WTC11 (cell line): ENCODE measurements at regions not wholly inside any gene's neighbourhood (a gene's known extent, or its start where the extent isn't known, plus 50 kb on each side); places are given as distances from the start of the nearest gene placed in this dataset.

ENCODE experiments used
- ATAC-seq: fragments of 200-7000 bp; cut with Tn5 transposase; 2 replicates; pipeline ENCODE4 v1.10.0; 2021; ENCODE audit warnings: mild to moderate bottlenecking, moderate library complexity
- CTCF ChIA-PET: fragments of 300-600 bp; sonication (Branson Sonifier 250); formaldehyde crosslinking; loops from one replicate; lab custom pipeline; 2021; ENCODE audit warnings: antibody characterized with exemption; lab: Charles Lee
- POLR2A ChIA-PET: fragments of 350-600 bp; sonication (Branson Sonifier 250); formaldehyde crosslinking; loops from one replicate; lab custom pipeline; 2021; ENCODE audit warnings: antibody characterized with exemption; lab: Charles Lee
- DNase-seq: peaks from one replicate; pipeline ENCODE4 v3.0.0; 2021; ENCODE audit warnings: low spot score
- H3K27ac Mint-ChIP-seq: 2 replicates; pipeline ENCODE4 v1.8.0; 2021; ENCODE audit warnings: mixed read lengths
- H3K27me3 Mint-ChIP-seq: 2 replicates; pipeline ENCODE4 v1.8.0; 2021; ENCODE audit warnings: low read depth, mild to moderate bottlenecking, moderate library complexity, mixed read lengths
- H3K36me3 Mint-ChIP-seq: 2 replicates; pipeline ENCODE4 v1.8.0; 2021; ENCODE audit warnings: mixed read lengths
- H3K4me1 Mint-ChIP-seq: 2 replicates; pipeline ENCODE4 v1.8.0; 2022; ENCODE audit warnings: mixed read lengths
- H3K4me3 Mint-ChIP-seq: 2 replicates; pipeline ENCODE4 v1.8.0; 2021; ENCODE audit warnings: mild to moderate bottlenecking, moderate library complexity, mixed read lengths
- H3K9me3 Mint-ChIP-seq: 2 replicates; pipeline ENCODE4 v1.8.0; 2021; ENCODE audit warnings: mixed read lengths
- CREB1 ChIP-seq: sonication (generic); formaldehyde crosslinking; IDR thresholded peaks from 2 replicates; pipeline ENCODE4 v1.8.0; 2023; ENCODE audit warnings: mild to moderate bottlenecking, missing genetic modification reagents
- ELF4 ChIP-seq: sonication (generic); formaldehyde crosslinking; IDR thresholded peaks from 2 replicates; pipeline ENCODE4 v1.8.1; 2022; ENCODE audit warnings: low read depth, mild to moderate bottlenecking, moderate library complexity, missing genetic modification reagents
- ESRRA ChIP-seq: sonication (generic); formaldehyde crosslinking; IDR thresholded peaks from 2 replicates; pipeline ENCODE4 v1.8.1; 2022; ENCODE audit warnings: mild to moderate bottlenecking, missing genetic modification reagents, borderline replicate concordance
- FOXK1 ChIP-seq: sonication (generic); formaldehyde crosslinking; IDR thresholded peaks from 2 replicates; pipeline ENCODE4 v1.8.0; 2022; ENCODE audit warnings: mild to moderate bottlenecking, moderate library complexity, missing genetic modification reagents
- HMGA2 ChIP-seq: fragments of 250-450 bp; sonication (Bioruptor Pico); IDR thresholded peaks from 2 replicates; pipeline ENCODE4 v1.4.0; 2021; ENCODE audit warnings: mild to moderate bottlenecking, moderate library complexity
- JUN ChIP-seq: sonication (generic); formaldehyde crosslinking; IDR thresholded peaks from 2 replicates; pipeline ENCODE4 v1.8.0; 2023; ENCODE audit warnings: mild to moderate bottlenecking, missing genetic modification reagents
- MYBL2 ChIP-seq: sonication (generic); formaldehyde crosslinking; IDR thresholded peaks from 2 replicates; pipeline ENCODE4 v1.8.1; 2023; ENCODE audit warnings: mild to moderate bottlenecking, moderate library complexity, missing genetic modification reagents
- NFE2L1 ChIP-seq: sonication (generic); formaldehyde crosslinking; IDR thresholded peaks from 2 replicates; pipeline ENCODE4 v1.8.1; 2023; ENCODE audit warnings: missing genetic modification reagents
- NR1H2 ChIP-seq: sonication (generic); formaldehyde crosslinking; IDR thresholded peaks from 2 replicates; pipeline ENCODE4 v1.9.0; 2021; ENCODE audit warnings: mild to moderate bottlenecking, moderate library complexity, missing genetic modification reagents
- NR2C2 ChIP-seq: sonication (generic); formaldehyde crosslinking; IDR thresholded peaks from 2 replicates; pipeline ENCODE4 v1.8.0; 2022; ENCODE audit warnings: mild to moderate bottlenecking, missing genetic modification reagents
- RELA ChIP-seq: sonication (generic); formaldehyde crosslinking; IDR thresholded peaks from 2 replicates; pipeline ENCODE4 v1.8.1; 2022; ENCODE audit warnings: missing genetic modification reagents, mild to moderate bottlenecking, borderline replicate concordance
- SMAD4 ChIP-seq: sonication (generic); formaldehyde crosslinking; IDR thresholded peaks from 2 replicates; pipeline ENCODE4 v1.8.0; 2022; ENCODE audit warnings: mild to moderate bottlenecking, missing genetic modification reagents
- SOX15 ChIP-seq: fragments of 250-450 bp; sonication (Bioruptor Pico); IDR thresholded peaks from 2 replicates; pipeline ENCODE4 v1.9.0; 2021; ENCODE audit warnings: mild to moderate bottlenecking
- ZBTB21 ChIP-seq: sonication (generic); formaldehyde crosslinking; IDR thresholded peaks from 2 replicates; pipeline ENCODE4 v1.8.1; 2023; ENCODE audit warnings: mild to moderate bottlenecking, missing genetic modification reagents, borderline replicate concordance
- ZNF396 ChIP-seq: fragments of 250-450 bp; sonication (Bioruptor Pico); IDR thresholded peaks from 2 replicates; pipeline ENCODE4 v1.8.0; 2021; ENCODE audit warnings: mild to moderate bottlenecking, moderate library complexity, borderline replicate concordance
- TF ChIP-seq, protein P1 (sequence below): sonication (generic); formaldehyde crosslinking; IDR thresholded peaks from 2 replicates; pipeline ENCODE4 v1.8.1; 2023; ENCODE audit warnings: mild to moderate bottlenecking, missing genetic modification reagents, moderate library complexity
- TF ChIP-seq, protein P2 (sequence below): fragments of 250-450 bp; sonication (Bioruptor Pico); IDR thresholded peaks from 2 replicates; pipeline ENCODE4 v1.9.0; 2021; ENCODE audit warnings: mild to moderate bottlenecking
- TF ChIP-seq, protein P3 (sequence below): sonication (generic); formaldehyde crosslinking; IDR thresholded peaks from 2 replicates; pipeline ENCODE4 v1.8.1; 2023; ENCODE audit warnings: mild to moderate bottlenecking, missing genetic modification reagents
- TF ChIP-seq, protein P4 (sequence below): fragments of 250-450 bp; sonication (Bioruptor Pico); IDR thresholded peaks from 2 replicates; pipeline ENCODE4 v1.9.0; 2021; ENCODE audit warnings: mild to moderate bottlenecking
- TF ChIP-seq, protein P5 (sequence below): sonication (generic); formaldehyde crosslinking; IDR thresholded peaks from 2 replicates; pipeline ENCODE4 v1.8.1; 2022; ENCODE audit warnings: mild to moderate bottlenecking, moderate library complexity, missing genetic modification reagents

DNA sequence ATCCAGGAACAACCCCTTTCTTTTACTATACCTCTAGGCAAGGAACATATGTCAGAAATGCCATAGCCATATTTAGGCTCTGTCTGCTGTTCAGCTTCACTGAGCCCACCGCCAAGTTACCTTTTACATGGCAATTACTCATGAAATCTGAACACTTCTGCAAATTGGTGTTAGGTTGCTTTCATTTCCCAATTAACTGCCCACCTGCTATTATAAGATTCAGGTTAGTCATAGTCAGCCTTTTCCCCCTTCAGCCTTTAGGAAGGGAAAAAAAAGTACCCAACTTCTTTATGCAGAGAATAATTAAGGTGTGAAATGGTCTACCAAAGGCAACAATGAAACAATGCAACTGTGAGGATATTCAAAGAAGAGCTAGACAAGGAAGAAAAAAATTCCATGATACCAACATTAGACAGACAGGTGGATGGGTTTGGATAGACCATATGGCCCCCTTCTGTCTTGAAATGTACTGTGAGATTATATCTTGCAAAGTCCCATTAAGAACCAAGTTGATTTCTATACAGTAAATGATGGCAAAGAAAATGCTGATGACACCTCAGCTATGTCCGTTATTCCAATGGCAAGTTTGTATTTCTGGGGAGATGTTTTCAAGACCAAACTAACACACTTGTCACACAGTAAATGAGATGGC is 442.1 kb upstream of the NRP1 start:
- H3K4me1 Mint-ChIP-seq = peaks cover 34% of the 10 kb centered on the region
- CTCF ChIA-PET = no interaction called here
- no peak overlapping the region for H3K27ac Mint-ChIP-seq
- no peak for ATAC-seq
- H3K4me3 Mint-ChIP-seq = no peak overlapping the region
- H3K9me3 Mint-ChIP-seq = no peaks in the 10 kb centered on the region
- no peaks in the 10 kb centered on the region for H3K36me3 Mint-ChIP-seq
- POLR2A ChIA-PET = no interaction called here
- TF ChIP-seq CREB1 (CRISPR knock-in tag) (no peak), ESRRA (no peak), JUN (no peak), HMGA2 (no peak), ELF4 (no peak), ZBTB21 (CRISPR knock-in tag) (no peak), NFE2L1 (no peak), RELA (CRISPR knock-in tag) (no peak), FOXK1 (CRISPR knock-in tag) (no peak)
- TF ChIP-seq, protein P1, sequence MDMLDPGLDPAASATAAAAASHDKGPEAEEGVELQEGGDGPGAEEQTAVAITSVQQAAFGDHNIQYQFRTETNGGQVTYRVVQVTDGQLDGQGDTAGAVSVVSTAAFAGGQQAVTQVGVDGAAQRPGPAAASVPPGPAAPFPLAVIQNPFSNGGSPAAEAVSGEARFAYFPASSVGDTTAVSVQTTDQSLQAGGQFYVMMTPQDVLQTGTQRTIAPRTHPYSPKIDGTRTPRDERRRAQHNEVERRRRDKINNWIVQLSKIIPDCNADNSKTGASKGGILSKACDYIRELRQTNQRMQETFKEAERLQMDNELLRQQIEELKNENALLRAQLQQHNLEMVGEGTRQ = no peak
- TF ChIP-seq, protein P2, sequence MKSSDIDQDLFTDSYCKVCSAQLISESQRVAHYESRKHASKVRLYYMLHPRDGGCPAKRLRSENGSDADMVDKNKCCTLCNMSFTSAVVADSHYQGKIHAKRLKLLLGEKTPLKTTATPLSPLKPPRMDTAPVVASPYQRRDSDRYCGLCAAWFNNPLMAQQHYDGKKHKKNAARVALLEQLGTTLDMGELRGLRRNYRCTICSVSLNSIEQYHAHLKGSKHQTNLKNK (CRISPR knock-in tag) = no peak
- TF ChIP-seq, protein P3, sequence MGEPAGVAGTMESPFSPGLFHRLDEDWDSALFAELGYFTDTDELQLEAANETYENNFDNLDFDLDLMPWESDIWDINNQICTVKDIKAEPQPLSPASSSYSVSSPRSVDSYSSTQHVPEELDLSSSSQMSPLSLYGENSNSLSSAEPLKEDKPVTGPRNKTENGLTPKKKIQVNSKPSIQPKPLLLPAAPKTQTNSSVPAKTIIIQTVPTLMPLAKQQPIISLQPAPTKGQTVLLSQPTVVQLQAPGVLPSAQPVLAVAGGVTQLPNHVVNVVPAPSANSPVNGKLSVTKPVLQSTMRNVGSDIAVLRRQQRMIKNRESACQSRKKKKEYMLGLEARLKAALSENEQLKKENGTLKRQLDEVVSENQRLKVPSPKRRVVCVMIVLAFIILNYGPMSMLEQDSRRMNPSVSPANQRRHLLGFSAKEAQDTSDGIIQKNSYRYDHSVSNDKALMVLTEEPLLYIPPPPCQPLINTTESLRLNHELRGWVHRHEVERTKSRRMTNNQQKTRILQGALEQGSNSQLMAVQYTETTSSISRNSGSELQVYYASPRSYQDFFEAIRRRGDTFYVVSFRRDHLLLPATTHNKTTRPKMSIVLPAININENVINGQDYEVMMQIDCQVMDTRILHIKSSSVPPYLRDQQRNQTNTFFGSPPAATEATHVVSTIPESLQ (CRISPR knock-in tag) = no peak
- H3K27me3 Mint-ChIP-seq = no peaks in the 10 kb centered on the region; the same call in 1 of the 2 replicates
- no peak for DNase-seq

DNA sequence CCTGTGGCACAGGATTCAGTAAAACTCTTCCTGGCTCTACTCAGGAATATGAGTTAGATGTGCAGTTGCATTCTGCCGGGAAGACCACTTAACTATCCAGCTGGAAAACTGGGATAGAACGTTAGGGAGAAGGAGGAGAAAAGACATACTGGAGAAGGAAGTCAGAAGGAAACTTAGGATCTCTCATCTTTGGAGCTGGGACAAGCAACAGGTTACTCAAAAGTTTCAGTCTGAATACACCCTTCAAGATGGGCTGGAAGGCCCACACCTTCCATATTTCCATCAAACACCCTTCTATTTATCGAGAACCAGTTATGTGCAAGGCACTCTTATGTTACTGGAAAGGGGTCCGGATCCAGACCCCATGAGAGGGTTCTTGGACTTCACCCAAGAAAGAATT is 440.4 kb upstream of the NRP1 start:
- Mint-ChIP-seq H3K9me3 (no peaks in the 10 kb centered on the region), H3K27me3 (no peaks in the 10 kb centered on the region; the same call in 1 of the 2 replicates), H3K4me1 (peaks cover 37% of the 10 kb centered on the region), H3K36me3 (no peaks in the 10 kb centered on the region), H3K27ac (no peak overlapping the region), H3K4me3 (no peak overlapping the region)
- ChIA-PET CTCF (no interaction called here), POLR2A (no interaction called here)
- DNase-seq (no peak), ATAC-seq (no peak)
- TF ChIP-seq NR2C2 (no peak), ZNF396 (CRISPR knock-in tag) (no peak), SOX15 (no peak), MYBL2 (CRISPR knock-in tag) (no peak), SMAD4 (no peak), HMGA2 (no peak), NR1H2 (CRISPR knock-in tag) (no peak)
- TF ChIP-seq, protein P4, sequence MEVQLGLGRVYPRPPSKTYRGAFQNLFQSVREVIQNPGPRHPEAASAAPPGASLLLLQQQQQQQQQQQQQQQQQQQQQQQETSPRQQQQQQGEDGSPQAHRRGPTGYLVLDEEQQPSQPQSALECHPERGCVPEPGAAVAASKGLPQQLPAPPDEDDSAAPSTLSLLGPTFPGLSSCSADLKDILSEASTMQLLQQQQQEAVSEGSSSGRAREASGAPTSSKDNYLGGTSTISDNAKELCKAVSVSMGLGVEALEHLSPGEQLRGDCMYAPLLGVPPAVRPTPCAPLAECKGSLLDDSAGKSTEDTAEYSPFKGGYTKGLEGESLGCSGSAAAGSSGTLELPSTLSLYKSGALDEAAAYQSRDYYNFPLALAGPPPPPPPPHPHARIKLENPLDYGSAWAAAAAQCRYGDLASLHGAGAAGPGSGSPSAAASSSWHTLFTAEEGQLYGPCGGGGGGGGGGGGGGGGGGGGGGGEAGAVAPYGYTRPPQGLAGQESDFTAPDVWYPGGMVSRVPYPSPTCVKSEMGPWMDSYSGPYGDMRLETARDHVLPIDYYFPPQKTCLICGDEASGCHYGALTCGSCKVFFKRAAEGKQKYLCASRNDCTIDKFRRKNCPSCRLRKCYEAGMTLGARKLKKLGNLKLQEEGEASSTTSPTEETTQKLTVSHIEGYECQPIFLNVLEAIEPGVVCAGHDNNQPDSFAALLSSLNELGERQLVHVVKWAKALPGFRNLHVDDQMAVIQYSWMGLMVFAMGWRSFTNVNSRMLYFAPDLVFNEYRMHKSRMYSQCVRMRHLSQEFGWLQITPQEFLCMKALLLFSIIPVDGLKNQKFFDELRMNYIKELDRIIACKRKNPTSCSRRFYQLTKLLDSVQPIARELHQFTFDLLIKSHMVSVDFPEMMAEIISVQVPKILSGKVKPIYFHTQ = no peak
- TF ChIP-seq, protein P5, sequence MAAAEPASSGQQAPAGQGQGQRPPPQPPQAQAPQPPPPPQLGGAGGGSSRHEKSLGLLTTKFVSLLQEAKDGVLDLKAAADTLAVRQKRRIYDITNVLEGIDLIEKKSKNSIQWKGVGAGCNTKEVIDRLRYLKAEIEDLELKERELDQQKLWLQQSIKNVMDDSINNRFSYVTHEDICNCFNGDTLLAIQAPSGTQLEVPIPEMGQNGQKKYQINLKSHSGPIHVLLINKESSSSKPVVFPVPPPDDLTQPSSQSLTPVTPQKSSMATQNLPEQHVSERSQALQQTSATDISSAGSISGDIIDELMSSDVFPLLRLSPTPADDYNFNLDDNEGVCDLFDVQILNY (CRISPR knock-in tag) = no peak
